IMR-90 (cell line): ENCODE measurements at regions not wholly inside any gene's neighbourhood (a gene's known extent, or its start where the extent isn't known, plus 50 kb on each side); places are given as distances from the start of the nearest gene placed in this dataset.

Source experiments
- ATAC-seq: fragments of 200-7000 bp; cut with Tn5 transposase; 2 replicates; pipeline ENCODE4 v1.9.1; 2020; ENCODE audit warnings: low read depth, mild to moderate bottlenecking, moderate library complexity
- BruUV-seq: library from RNA; stranded (reverse); fragments of 400-500 nt; replicated peaks from 2 replicates; lab custom pipeline; 2021; lab: Mats Ljungman, UMichigan
- CTCF ChIA-PET: fragments of 300-600 bp; formaldehyde crosslinking; extraction: SDS; loops from one replicate; lab custom pipeline; 2021; ENCODE audit warnings: antibody characterized with exemption; lab: Yijun Ruan, JAX
- POLR2A ChIA-PET: fragments of 300-600 bp; sonication (Branson Sonifier 250); formaldehyde crosslinking; loops from one replicate; lab custom pipeline; 2022; ENCODE audit warnings: antibody characterized with exemption; ENCODE audit not compliant: unreplicated experiment; lab: Charles Lee
- DNase-seq: peaks from one replicate; pipeline ENCODE4 v3.0.0; 2013
- H2AFZ ChIP-seq: replicated peaks from 2 replicates; pipeline ENCODE3; 2013; ENCODE audit warnings: low read length, mild to moderate bottlenecking; ENCODE audit not compliant: poor library complexity
- H2AK5ac ChIP-seq: 2 replicates; pipeline ENCODE4 v1.6.1; 2013; ENCODE audit warnings: low read depth, low read length, inconsistent platforms
- H2AK9ac ChIP-seq: replicated peaks from 2 replicates; pipeline ENCODE3; 2013; ENCODE audit warnings: mild to moderate bottlenecking, low read depth, low read length, moderate library complexity; ENCODE audit not compliant: poor library complexity
- H2BK120ac ChIP-seq: 2 replicates; pipeline ENCODE4 v1.6.1; 2013; ENCODE audit warnings: low read depth, low read length, inconsistent platforms
- H2BK15ac ChIP-seq: 3 replicates; pipeline ENCODE4 v1.6.1; 2013; ENCODE audit warnings: low read depth, low read length, inconsistent platforms
- H2BK20ac ChIP-seq: 2 replicates; pipeline ENCODE4 v1.6.1; 2013; ENCODE audit warnings: low read depth, mild to moderate bottlenecking, inconsistent platforms, low read length, moderate library complexity
- H2BK5ac ChIP-seq: 2 replicates; pipeline ENCODE4 v1.6.1; 2013; ENCODE audit warnings: mild to moderate bottlenecking, low read depth, low read length, inconsistent platforms; ENCODE audit not compliant: poor library complexity, severe bottlenecking
- H3K14ac ChIP-seq: replicated peaks from 2 replicates; pipeline ENCODE4 v1.6.1; 2013; ENCODE audit warnings: low read depth, low read length, inconsistent platforms
- H3K18ac ChIP-seq: 2 replicates; pipeline ENCODE4 v1.6.1; 2013; ENCODE audit warnings: low read depth, low read length, control low read depth
- H3K23ac ChIP-seq: 2 replicates; pipeline ENCODE4 v1.6.1; 2013; ENCODE audit warnings: low read depth, low read length, inconsistent platforms
- H3K27ac ChIP-seq: 2 replicates; pipeline ENCODE4 v1.5.1; 2013; ENCODE audit warnings: mild to moderate bottlenecking, control low read depth, low read length; ENCODE audit not compliant: insufficient read depth
- H3K27me3 ChIP-seq: 2 replicates; pipeline ENCODE4 v1.6.1; 2013; ENCODE audit warnings: low read length; ENCODE audit not compliant: control insufficient read depth, insufficient read depth
- H3K36me3 ChIP-seq: 2 replicates; pipeline ENCODE4 v1.6.1; 2013; ENCODE audit warnings: low read length, mixed read lengths; ENCODE audit not compliant: control insufficient read depth, insufficient read depth
- H3K4ac ChIP-seq: 2 replicates; pipeline ENCODE4 v1.6.1; 2013; ENCODE audit warnings: low read depth, low read length, inconsistent platforms
- H3K4me1 ChIP-seq: 2 replicates; pipeline ENCODE4 v1.6.1; 2013; ENCODE audit warnings: low read length, mixed read lengths; ENCODE audit not compliant: control insufficient read depth, insufficient read depth
- H3K4me2 ChIP-seq: 2 replicates; pipeline ENCODE4 v1.6.1; 2013; ENCODE audit warnings: low read depth, mild to moderate bottlenecking, control low read depth, low read length, moderate library complexity
- H3K4me3 ChIP-seq: 2 replicates; pipeline ENCODE4 v1.5.1; 2013; ENCODE audit warnings: low read depth, mild to moderate bottlenecking, control low read depth, low read length, moderate library complexity; ENCODE audit not compliant: insufficient read depth
- H3K56ac ChIP-seq: 2 replicates; pipeline ENCODE4 v1.6.1; 2013; ENCODE audit warnings: low read length, inconsistent platforms; ENCODE audit not compliant: insufficient read depth; ENCODE audit errors: extremely low read depth
- H3K79me1 ChIP-seq, 2 experiments: 2 replicates each; pipeline ENCODE4 v1.6.1; 2013; ENCODE audit warnings: low read length in 2 of 2, inconsistent platforms in 1 of 2, low read depth in 1 of 2
- H3K9ac ChIP-seq: 2 replicates; pipeline ENCODE4 v1.6.1; 2013; ENCODE audit warnings: low read depth, low read length, control low read depth
- H3K9me1 ChIP-seq: 2 replicates; pipeline ENCODE4 v1.6.1; 2013; ENCODE audit warnings: low read length, inconsistent platforms; ENCODE audit not compliant: insufficient read depth
- H3K9me3 ChIP-seq: 2 replicates; pipeline ENCODE4 v1.6.1; 2013; ENCODE audit warnings: low read length; ENCODE audit not compliant: control insufficient read depth, insufficient read depth
- H4K20me1 ChIP-seq: 2 replicates; pipeline ENCODE4 v1.6.1; 2013; ENCODE audit warnings: low read length, inconsistent platforms; ENCODE audit not compliant: insufficient read depth
- H4K5ac ChIP-seq: 2 replicates; pipeline ENCODE4 v1.6.1; 2013; ENCODE audit warnings: mild to moderate bottlenecking, low read depth, low read length, control low read depth
- H4K8ac ChIP-seq, 2 experiments: 2 replicates each; pipeline ENCODE4 v1.6.1; 2013; ENCODE audit warnings: low read depth in 2 of 2, low read length in 2 of 2, control low read depth in 1 of 2, inconsistent platforms in 1 of 2
- H4K91ac ChIP-seq: 2 replicates; pipeline ENCODE4 v1.6.1; 2013; ENCODE audit warnings: low read depth, low read length, inconsistent platforms; ENCODE audit not compliant: insufficient read depth
- BHLHE40 ChIP-seq: fragments of 150-350 bp; IDR thresholded peaks from 2 replicates; pipeline ENCODE4 v1.6.1; 2016; ENCODE audit warnings: mild to moderate bottlenecking, low read depth, low read length
- FOS ChIP-seq: fragments of 150-350 bp; IDR thresholded peaks from 2 replicates; pipeline ENCODE4 v1.6.1; 2016; ENCODE audit warnings: low read depth, low read length
- MAFK ChIP-seq: IDR thresholded peaks from 2 replicates; pipeline ENCODE4 v1.6.1; 2012; ENCODE audit warnings: low read depth, low read length, improper control_type of control experiment
- MAZ ChIP-seq: IDR thresholded peaks from 2 replicates; pipeline ENCODE4 v1.6.1; 2012; ENCODE audit warnings: low read depth, mild to moderate bottlenecking, low read length, improper control_type of control experiment, moderate library complexity, borderline replicate concordance
- MXI1 ChIP-seq: IDR thresholded peaks from 2 replicates; pipeline ENCODE4 v1.6.1; 2012; ENCODE audit warnings: low read depth, mild to moderate bottlenecking, low read length, moderate library complexity, borderline replicate concordance
- NFE2L2 ChIP-seq: fragments of 150-350 bp; IDR thresholded peaks from 2 replicates; pipeline ENCODE4 v1.6.1; 2016; ENCODE audit warnings: low read depth, mild to moderate bottlenecking, low read length
- POLR2A ChIP-seq: IDR thresholded peaks from 2 replicates; pipeline ENCODE4 v1.6.1; 2012; ENCODE audit warnings: mild to moderate bottlenecking, low read depth, low read length
- RFX5 ChIP-seq: IDR thresholded peaks from 2 replicates; pipeline ENCODE4 v1.8.0; 2012; ENCODE audit warnings: low read depth, mild to moderate bottlenecking, low read length, moderate library complexity
- WGBS, 2 experiments: methylation state at CpG; one replicate each; pipeline versions ENCODE4 v1.1.5 to v1.1.7; 2013; ENCODE audit warnings: missing lambda C conversion rate in 2 of 2; ENCODE audit not compliant: insufficient read length in 1 of 2; ENCODE audit errors: extremely low coverage in 2 of 2; 5-methylcytosine and 5-hydroxymethylcytosine counted together
- dilution Hi-C: fragments of 300-500 bp; cut with HindIII; formaldehyde crosslinking; loops from one replicate; pipeline ENCODE4 v1.14.3; 2018; ENCODE audit warnings: low sequenced_read_pairs; ENCODE audit not compliant: unreplicated experiment
- in situ Hi-C: fragments of 300-500 bp; cut with MboI; formaldehyde crosslinking; loops from 3 replicates; pipeline ENCODE4 v1.14.3; 2019; ENCODE audit warnings: low sequenced_read_pairs, inconsistent platforms, mixed read lengths
- intact Hi-C: fragments of 100-400 bp; cut with micrococcal nuclease; formaldehyde crosslinking; loops from 2 replicates; pipeline ENCODE4 v1.10.0; 2022
- TF ChIP-seq, protein P1 (sequence below): conservative IDR thresholded peaks from 2 replicates; pipeline ENCODE4 v1.5.1; 2012; ENCODE audit warnings: mild to moderate bottlenecking, low read depth, low read length, improper control_type of control experiment

DNA sequence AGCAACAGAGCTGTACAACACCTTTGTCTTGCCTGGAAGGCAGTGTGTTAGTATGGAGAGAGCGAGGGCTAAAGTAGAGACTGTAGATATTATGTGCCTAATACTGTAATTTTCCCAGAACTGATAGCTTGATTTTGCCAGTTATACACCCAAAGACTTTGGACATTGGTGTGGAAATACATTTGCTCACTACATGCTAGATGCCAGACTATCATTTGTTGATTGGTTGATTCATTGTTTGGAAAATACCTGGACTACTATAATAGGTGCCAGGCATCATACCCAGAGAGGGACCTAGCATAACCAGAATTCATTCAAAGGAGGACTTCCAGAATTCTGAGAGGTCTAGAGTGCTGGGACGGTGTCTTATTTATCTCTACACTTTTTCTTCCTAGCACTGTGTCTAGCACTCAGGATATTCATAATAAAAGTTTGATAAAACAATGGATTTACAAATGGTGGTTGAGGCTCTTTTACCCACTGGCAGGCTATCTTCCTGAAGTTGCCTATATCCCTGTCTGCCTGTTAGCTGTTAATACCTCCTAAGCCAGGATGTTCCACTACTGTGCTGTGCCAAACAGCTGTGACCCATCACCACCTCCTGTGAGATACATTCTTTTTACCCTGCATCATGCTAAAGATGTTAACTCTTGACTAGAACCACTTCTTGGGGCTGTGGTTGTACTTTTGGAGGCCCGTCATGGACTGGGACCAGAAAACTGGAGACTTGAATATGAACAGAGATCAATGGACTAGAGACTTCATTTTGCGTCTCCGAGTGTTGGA lies 72.2 kb upstream of the FUCA2 start:
- ChIA-PET CTCF (no interaction called here), POLR2A (no interaction called here)
- H4K8ac ChIP-seq, result peak overlapping the region; percentile 36 to 82; a peak in 3 of 4 replicates
- peak overlapping the region; percentile 59 for H3K14ac ChIP-seq
- no peak overlapping the region; the same call in 1 of the 2 replicates for H3K4me2 ChIP-seq
- peak overlapping the region; percentile 82 for H3K4ac ChIP-seq
- no peaks in the 10 kb centered on the region for H3K36me3 ChIP-seq
- no TSS peak for BruUV-seq
- H2AK5ac ChIP-seq, result peak overlapping the region; percentile 96
- no CpG with 5 or more reads among the region's 5 CpGs for WGBS, 2 experiments
- peak overlapping the region; percentile 71; the same call in 1 of the 2 replicates for H3K23ac ChIP-seq
- dilution Hi-C loops (no loop called here), intact Hi-C loops (loop anchor here (1.0 kb wide), 1 partner anchor 162 kb away; no protein-coding TSS in a partner anchor), in situ Hi-C loops (no loop called here)
- H2BK15ac ChIP-seq, result peak overlapping the region; percentile 92; the same call in 2 of the 3 replicates
- peak overlapping the region; percentile 75; the same call in 1 of the 2 replicates for H3K18ac ChIP-seq
- H3K27me3 ChIP-seq, result no peaks in the 10 kb centered on the region
- peaks cover 3% of the 10 kb centered on the region; the same call in 1 of the 2 replicates for H3K9me1 ChIP-seq
- H3K79me1 ChIP-seq, result peaks cover 0 to 13% of the 10 kb centered on the region in 2 experiments; a peak in 2 of 4 replicates
- H3K9me3 ChIP-seq, result peaks cover 3% of the 10 kb centered on the region
- ATAC-seq (peak; percentile 87), DNase-seq (peak; percentile 91)
- H2BK5ac ChIP-seq, result peak overlapping the region; percentile 70
- H3K56ac ChIP-seq, result no peak overlapping the region
- peaks cover 2% of the 10 kb centered on the region for H3K4me1 ChIP-seq
- H2AFZ ChIP-seq, result no peak overlapping the region
- H4K91ac ChIP-seq, result peak overlapping the region; percentile 79
- TF ChIP-seq MAZ, result no peak
- TF ChIP-seq, protein P1, sequence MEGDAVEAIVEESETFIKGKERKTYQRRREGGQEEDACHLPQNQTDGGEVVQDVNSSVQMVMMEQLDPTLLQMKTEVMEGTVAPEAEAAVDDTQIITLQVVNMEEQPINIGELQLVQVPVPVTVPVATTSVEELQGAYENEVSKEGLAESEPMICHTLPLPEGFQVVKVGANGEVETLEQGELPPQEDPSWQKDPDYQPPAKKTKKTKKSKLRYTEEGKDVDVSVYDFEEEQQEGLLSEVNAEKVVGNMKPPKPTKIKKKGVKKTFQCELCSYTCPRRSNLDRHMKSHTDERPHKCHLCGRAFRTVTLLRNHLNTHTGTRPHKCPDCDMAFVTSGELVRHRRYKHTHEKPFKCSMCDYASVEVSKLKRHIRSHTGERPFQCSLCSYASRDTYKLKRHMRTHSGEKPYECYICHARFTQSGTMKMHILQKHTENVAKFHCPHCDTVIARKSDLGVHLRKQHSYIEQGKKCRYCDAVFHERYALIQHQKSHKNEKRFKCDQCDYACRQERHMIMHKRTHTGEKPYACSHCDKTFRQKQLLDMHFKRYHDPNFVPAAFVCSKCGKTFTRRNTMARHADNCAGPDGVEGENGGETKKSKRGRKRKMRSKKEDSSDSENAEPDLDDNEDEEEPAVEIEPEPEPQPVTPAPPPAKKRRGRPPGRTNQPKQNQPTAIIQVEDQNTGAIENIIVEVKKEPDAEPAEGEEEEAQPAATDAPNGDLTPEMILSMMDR, result no peak
- no peak for TF ChIP-seq BHLHE40
- TF ChIP-seq NFE2L2, result no peak
- no peak for TF ChIP-seq FOS
- no peak for TF ChIP-seq RFX5
- no peak for TF ChIP-seq MXI1
- no peak for TF ChIP-seq MAFK
- no peak for TF ChIP-seq POLR2A
- H3K27ac ChIP-seq, result peak overlapping the region; percentile 68; the same call in 1 of the 2 replicates
- no peak overlapping the region for H3K4me3 ChIP-seq
- H2AK9ac ChIP-seq, result no peak overlapping the region
- H3K9ac ChIP-seq, result no peak overlapping the region
- H2BK120ac ChIP-seq, result peak overlapping the region; percentile 88
- H2BK20ac ChIP-seq, result peak overlapping the region; percentile 88
- H4K5ac ChIP-seq, result peak overlapping the region; percentile 76; the same call in 1 of the 2 replicates
- H4K20me1 ChIP-seq, result no peaks in the 10 kb centered on the region
